ENCODE measurements at regions not wholly inside any gene's neighbourhood (a gene's known extent, or its start where the extent isn't known, plus 50 kb on each side); places are given as distances from the start of the nearest gene placed in this dataset.

DNA sequence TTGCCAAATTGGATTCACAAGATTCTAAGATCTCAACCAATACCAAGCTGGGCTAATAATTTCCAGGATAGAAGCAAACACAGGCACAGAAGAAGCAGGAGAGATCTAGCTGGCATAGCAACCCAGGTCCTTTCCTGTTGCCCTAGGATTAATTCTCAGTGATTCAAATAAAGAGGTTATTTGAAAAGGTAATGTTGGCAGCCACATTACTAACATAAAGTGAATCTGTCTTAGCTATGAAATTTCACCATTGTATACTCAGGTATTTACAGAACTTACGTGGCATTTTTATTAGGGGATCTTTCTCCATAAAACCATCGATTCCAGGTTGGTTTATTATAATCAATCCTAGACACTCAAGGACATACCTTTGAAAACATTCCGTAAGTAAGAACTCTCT is 379.3 kb upstream of the POM121L12 start:
- Histone ChIP-seq H3K36me3 (ENCODE audit: control insufficient read depth, insufficient read depth, low read length) (no peaks in the 10 kb centered on the region), H2AFZ (replicated peaks; ENCODE audit: low read length, poor library complexity) (no peak overlapping the region), H2BK15ac (ENCODE audit: low read depth, low read length) (no peak overlapping the region), H3K4me2 (ENCODE audit: low read depth, low read length) (no peak overlapping the region), H3K18ac (ENCODE audit: low read depth, low read length) (no peak overlapping the region), H3K4ac (ENCODE audit: low read depth, low read length) (no peak overlapping the region), H2AK5ac (ENCODE audit: low read depth, low read length) (no peak overlapping the region), H3K14ac (replicated peaks; ENCODE audit: low read depth, low read length) (no peak overlapping the region), H3K27ac (ENCODE audit: insufficient read depth, low read length) (no peak overlapping the region), H2BK20ac (ENCODE audit: low read depth, low read length) (no peak overlapping the region), H4K20me1 (ENCODE audit: insufficient read depth, low read length) (no peaks in the 10 kb centered on the region), H3K27me3 (ENCODE audit: control insufficient read depth, insufficient read depth, low read length) (no peaks in the 10 kb centered on the region), H2AK9ac (replicated peaks; ENCODE audit: low read depth, low read length, poor library complexity) (no peak overlapping the region), H3K4me1 (ENCODE audit: control insufficient read depth, insufficient read depth, low read length) (no peaks in the 10 kb centered on the region), H4K5ac (ENCODE audit: low read depth, low read length) (no peak overlapping the region), H3K56ac (ENCODE audit: extremely low read depth, insufficient read depth, low read length) (no peak overlapping the region), H3K4me3 (ENCODE audit: insufficient read depth, low read depth, low read length) (no peak overlapping the region), H3K79me1 (ENCODE audit: low read depth in 1 of 2, low read length in 2 of 2) (no peaks in the 10 kb centered on the region), H4K91ac (ENCODE audit: insufficient read depth, low read depth, low read length) (no peak overlapping the region), H2BK120ac (ENCODE audit: low read depth, low read length) (no peak overlapping the region), H3K9me1 (ENCODE audit: insufficient read depth, low read length) (no peaks in the 10 kb centered on the region), H3K9me3 (ENCODE audit: control insufficient read depth, insufficient read depth, low read length) (peaks cover 6% of the 10 kb centered on the region; the same call in 1 of the 2 replicates), H3K23ac (ENCODE audit: low read depth, low read length) (no peak overlapping the region), H2BK5ac (ENCODE audit: low read depth, low read length, poor library complexity, severe bottlenecking) (no peak overlapping the region), H3K9ac (ENCODE audit: low read depth, low read length) (no peak overlapping the region), H4K8ac (ENCODE audit: low read depth in 2 of 2, low read length in 2 of 2) (no peak overlapping the region)
- in situ Hi-C loops (cut with MboI; ENCODE audit: low sequenced_read_pairs) (no loop called here), dilution Hi-C loops (cut with HindIII; ENCODE audit: low sequenced_read_pairs, unreplicated experiment) (no loop called here), intact Hi-C loops (cut with micrococcal nuclease) (no loop called here)
- ChIA-PET CTCF (no interaction called here), POLR2A (ENCODE audit: unreplicated experiment) (no interaction called here)
- ATAC-seq (ENCODE audit: low read depth) (no peak), DNase-seq (no peak)
- WGBS, 2 experiments (ENCODE audit: extremely low coverage in 2 of 2, insufficient read length in 1 of 2): no CpG with 5 or more reads among the region's 3 CpGs
- no TSS peak for BruUV-seq (replicated peaks)
- TF ChIP-seq RFX5 (IDR thresholded peaks at IDR 0.05; ENCODE audit: low read depth, low read length) (no peak), RCOR1 (IDR thresholded peaks at IDR 0.05; ENCODE audit: insufficient replicate concordance, low read length) (no peak), BHLHE40 (IDR thresholded peaks at IDR 0.05; ENCODE audit: low read depth, low read length) (no peak)
